HepG2 (cell line): ENCODE measurements at regions not wholly inside any gene's neighbourhood (a gene's known extent, or its start where the extent isn't known, plus 50 kb on each side); places are given as distances from the start of the nearest gene placed in this dataset.

Experiments used
- ATAC-seq: fragments of 200-7000 bp; cut with Tn5 transposase; 3 replicates; pipeline ENCODE4 v1.9.1; 2020; ENCODE audit warnings: mild to moderate bottlenecking, moderate library complexity
- BruUV-seq: library from RNA; stranded (reverse); fragments of 400-500 nt; replicated peaks from 2 replicates; lab custom pipeline; 2021; lab: Mats Ljungman, UMichigan
- CTCF ChIA-PET: fragments of 300-600 bp; formaldehyde crosslinking; extraction: SDS; loops from one replicate; lab custom pipeline; 2021; ENCODE audit warnings: low total read pairs, inconsistent platforms, low intra/inter-chr PET ratio; lab: Yijun Ruan, JAX
- POLR2A ChIA-PET: fragments of 350-600 bp; sonication (Branson Sonifier 250); formaldehyde crosslinking; loops from one replicate; lab custom pipeline; 2020; ENCODE audit warnings: antibody characterized with exemption, inconsistent platforms; lab: Yijun Ruan, JAX
- DNase-seq: peaks from one replicate; pipeline ENCODE4 v3.0.0-alpha.2; 2015; ENCODE audit warnings: low spot score
- FAIRE-seq: peaks from 3 replicates; lab custom pipeline; 2011; peaks lifted over from hg19 to GRCh38; lab: Jason Lieb, UNC
- H2AFZ ChIP-seq: one replicate; pipeline ENCODE4 v1.6.1; 2011; ENCODE audit warnings: low read length, inconsistent platforms
- H3K27ac ChIP-seq: fragments of 300-600 bp; 3 replicates; pipeline ENCODE4 v1.8.0; 2011; ENCODE audit warnings: mixed run types, mild to moderate bottlenecking, mixed read lengths, low read length, inconsistent platforms; ENCODE audit not compliant: insufficient read depth; ENCODE audit errors: extremely low read length
- H3K27me3 ChIP-seq, 2 experiments: fragments of 200-600 bp in 1 of 2; 2 replicates in 1 of 2; 3 replicates in 1 of 2; pipeline versions ENCODE4 v1.6.0 to v1.8.0; 2011; ENCODE audit warnings: low read length in 2 of 2, mild to moderate bottlenecking in 2 of 2, moderate library complexity in 2 of 2, inconsistent platforms in 1 of 2; ENCODE audit not compliant: insufficient read depth in 2 of 2, control insufficient read depth in 1 of 2
- H3K36me3 ChIP-seq, 2 experiments: fragments of 200-600 bp in 1 of 2; replicated peaks in 1 of 2; 2 replicates in 1 of 2; 3 replicates in 1 of 2; pipeline versions ENCODE4 v1.5.1 to v1.8.0; 2011; ENCODE audit warnings: low read length in 2 of 2, inconsistent platforms in 1 of 2; ENCODE audit not compliant: insufficient read depth in 2 of 2, control insufficient read depth in 1 of 2
- H3K4me1 ChIP-seq: 2 replicates; pipeline ENCODE4 v1.5.1; 2012; ENCODE audit warnings: low read length, inconsistent platforms; ENCODE audit not compliant: insufficient read depth
- H3K4me2 ChIP-seq: 2 replicates; pipeline ENCODE4 v1.6.0; 2011; ENCODE audit warnings: low read depth, low read length, inconsistent platforms
- H3K4me3 ChIP-seq, 3 experiments: fragments of 200-600 bp in 1 of 3; sonication (generic), shearing (Covaris generic) in 1 of 3; replicated peaks in 1 of 3; 2 replicates each; pipeline ENCODE4 v1.5.1; 2011 to 2016; ENCODE audit warnings: low read length in 3 of 3, inconsistent platforms in 2 of 3, low read depth in 2 of 3, mild to moderate bottlenecking in 2 of 3, control low read depth in 1 of 3, mixed read lengths in 1 of 3; ENCODE audit not compliant: insufficient read depth in 1 of 3
- H3K79me2 ChIP-seq: one replicate; pipeline ENCODE4 v1.6.1; 2011; ENCODE audit warnings: low read length, inconsistent platforms; ENCODE audit not compliant: insufficient read depth
- H3K9ac ChIP-seq: 2 replicates; pipeline ENCODE4 v1.6.0; 2011; ENCODE audit warnings: mild to moderate bottlenecking, low read depth, low read length, inconsistent platforms; ENCODE audit not compliant: insufficient read depth
- H3K9me3 ChIP-seq: 2 replicates; pipeline ENCODE4 v1.5.1; 2012; ENCODE audit warnings: mild to moderate bottlenecking, low read length
- H4K20me1 ChIP-seq: 2 replicates; pipeline ENCODE4 v1.6.0; 2011; ENCODE audit warnings: inconsistent platforms, mild to moderate bottlenecking, low read length, moderate library complexity; ENCODE audit not compliant: insufficient read depth
- E2F5 ChIP-seq: sonication (generic); formaldehyde crosslinking; conservative IDR thresholded peaks from 2 replicates; pipeline ENCODE4 v1.4.0; 2020; ENCODE audit warnings: missing genetic modification reagents
- PBX2 ChIP-seq: IDR thresholded peaks from 2 replicates; pipeline ENCODE4 v1.6.1; 2016; ENCODE audit warnings: control low read depth
- PCBP1 ChIP-seq: fragments of 200-400 bp; formaldehyde crosslinking; IDR thresholded peaks from 2 replicates; pipeline ENCODE4 v1.6.1; 2017; ENCODE audit warnings: mild to moderate bottlenecking, low read depth, low read length, borderline replicate concordance
- RNF219 ChIP-seq: sonication (generic); formaldehyde crosslinking; IDR thresholded peaks from 2 replicates; pipeline ENCODE4 v1.5.0; 2020; ENCODE audit warnings: mild to moderate bottlenecking, missing genetic modification reagents
- SRY ChIP-seq: sonication (generic); formaldehyde crosslinking; IDR thresholded peaks from 2 replicates; pipeline ENCODE4 v1.8.0; 2022; ENCODE audit warnings: mild to moderate bottlenecking, missing genetic modification reagents
- ZBTB39 ChIP-seq: sonication (generic); formaldehyde crosslinking; IDR thresholded peaks from 2 replicates; pipeline ENCODE4 v1.5.0; 2020; ENCODE audit warnings: missing genetic modification reagents
- ZEB1 ChIP-seq: IDR thresholded peaks from 2 replicates; pipeline ENCODE4 v1.6.1; 2012; ENCODE audit warnings: mild to moderate bottlenecking, low read depth, inconsistent platforms; ENCODE audit not compliant: insufficient replicate concordance
- ZMYM3 ChIP-seq: sonication (generic); formaldehyde crosslinking; IDR thresholded peaks from 2 replicates; pipeline ENCODE4 v1.5.1; 2020; ENCODE audit warnings: mild to moderate bottlenecking, missing genetic modification reagents
- ZNF543 ChIP-seq: sonication (generic); formaldehyde crosslinking; IDR thresholded peaks from 2 replicates; pipeline ENCODE4 v1.4.0; 2020; ENCODE audit warnings: mild to moderate bottlenecking, missing genetic modification reagents
- ZNF572 ChIP-seq: sonication (generic); formaldehyde crosslinking; IDR thresholded peaks from 2 replicates; pipeline ENCODE4 v1.5.1; 2020; ENCODE audit warnings: mild to moderate bottlenecking, missing genetic modification reagents
- ZNF577 ChIP-seq: sonication (generic); formaldehyde crosslinking; IDR thresholded peaks from 2 replicates; pipeline ENCODE4 v1.4.0; 2020; ENCODE audit warnings: mild to moderate bottlenecking, low read depth, missing genetic modification reagents, borderline replicate concordance
- ZSCAN31 ChIP-seq: sonication (generic); formaldehyde crosslinking; IDR thresholded peaks from 2 replicates; pipeline ENCODE4 v1.5.0; 2020; ENCODE audit warnings: low read depth, mild to moderate bottlenecking, missing genetic modification reagents
- WGBS: methylation state at CpG from one replicate; pipeline ENCODE4 v1.1.6; 2017; ENCODE audit warnings: low lambda C conversion rate; 5-methylcytosine and 5-hydroxymethylcytosine counted together
- in situ Hi-C: cut with HindIII; loops from 2 replicates; pipeline ENCODE4 v1.10.0; 2017; ENCODE audit warnings: low pct_unique_long_range_greater_than_20kb; ENCODE audit not compliant: extremely low pct_ligation_motif_present
- intact Hi-C: fragments of 100-400 bp; cut with micrococcal nuclease; formaldehyde crosslinking; loops from one replicate; pipeline ENCODE4 v1.10.0; 2022; ENCODE audit not compliant: unreplicated experiment

- TF ChIP-seq RNF219 (CRISPR knock-in tag): no peak
- no peak for TF ChIP-seq ZSCAN31
- no peak for TF ChIP-seq ZMYM3 (CRISPR knock-in tag)
- TF ChIP-seq SRY: no peak
- TF ChIP-seq PBX2: no peak
- TF ChIP-seq PCBP1: no peak
- no peak for TF ChIP-seq E2F5 (CRISPR knock-in tag)
Measured at GRCh38 chr3:159453036-159453435, 535.6 kb upstream of the IL12A start (continued).

- no peak overlapping the region for H2AFZ ChIP-seq
- no peak for FAIRE-seq
- no peaks in the 10 kb centered on the region for H3K9me3 ChIP-seq
- H4K20me1 ChIP-seq: no peaks in the 10 kb centered on the region
- ATAC-seq: no peak
- 0% methylated on average over 2 of the region's 2 CpGs for WGBS
- H3K9ac ChIP-seq: no peak overlapping the region
- in situ Hi-C loops (no loop called here), intact Hi-C loops (no loop called here)
- H3K79me2 ChIP-seq: no peaks in the 10 kb centered on the region
- H3K27ac ChIP-seq: no peak overlapping the region
- TF ChIP-seq ZEB1: no peak
- no peak for TF ChIP-seq ZNF572 (CRISPR knock-in tag)
- TF ChIP-seq ZNF543 (CRISPR knock-in tag): no peak
- no peak for TF ChIP-seq ZNF577
- TF ChIP-seq ZBTB39 (CRISPR knock-in tag): no peak
- H3K4me3 ChIP-seq: no peak overlapping the region
- DNase-seq: no peak
- H3K27me3 ChIP-seq: no peaks in the 10 kb centered on the region
- H3K36me3 ChIP-seq: no peaks in the 10 kb centered on the region
- H3K4me1 ChIP-seq: no peaks in the 10 kb centered on the region
- CTCF ChIA-PET: no interaction called here
- POLR2A ChIA-PET: no interaction called here
- H3K4me2 ChIP-seq: no peak overlapping the region
- BruUV-seq: no TSS peak
Measured at GRCh38 chr3:159453945-159454344, 534.7 kb upstream of the IL12A start.
